ENCODE measurements at regions not wholly inside any gene's neighbourhood (a gene's known extent, or its start where the extent isn't known, plus 50 kb on each side); places are given as distances from the start of the nearest gene placed in this dataset.

DNA sequence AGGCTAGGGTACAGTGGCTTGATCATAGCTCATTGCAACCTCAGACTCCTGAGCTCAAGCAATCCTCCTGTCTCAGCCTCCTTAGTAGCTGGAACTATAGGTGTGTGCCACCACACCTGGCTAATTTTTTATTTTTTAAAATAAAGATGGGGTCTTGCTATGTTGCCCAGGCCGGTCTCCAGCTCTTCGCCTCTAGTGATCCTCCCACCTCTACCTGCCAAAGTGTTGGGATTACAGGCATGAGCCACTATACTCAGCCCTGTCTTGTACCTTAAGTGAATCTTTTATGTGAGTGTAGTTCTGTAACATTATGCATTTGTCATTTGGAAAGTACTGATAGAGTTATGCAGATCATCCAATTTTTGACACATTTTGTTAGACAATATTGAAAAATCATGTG, 66.9 kb upstream of the C15orf39 start:
- no peak for ATAC-seq

DNA sequence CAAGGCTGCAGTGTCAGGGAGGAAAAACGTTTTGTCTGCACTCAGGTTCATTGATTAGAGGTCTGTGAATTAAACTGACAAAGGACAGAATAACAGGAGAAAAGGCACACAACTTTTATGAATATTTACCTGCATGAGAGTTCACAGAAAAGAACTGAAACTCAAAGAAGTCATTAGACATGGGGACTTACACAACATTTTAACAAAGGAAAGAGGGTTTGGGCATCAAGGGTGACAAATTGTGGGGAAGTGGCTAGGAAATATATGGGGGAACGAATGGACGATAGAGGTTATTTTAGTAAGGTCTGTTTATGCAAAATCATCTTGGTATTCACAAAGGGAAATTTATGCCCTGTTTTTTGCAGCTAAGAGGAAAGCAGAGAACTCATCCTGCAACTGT, 65.6 kb upstream of the C15orf39 start:
- ATAC-seq, result no peak

DNA sequence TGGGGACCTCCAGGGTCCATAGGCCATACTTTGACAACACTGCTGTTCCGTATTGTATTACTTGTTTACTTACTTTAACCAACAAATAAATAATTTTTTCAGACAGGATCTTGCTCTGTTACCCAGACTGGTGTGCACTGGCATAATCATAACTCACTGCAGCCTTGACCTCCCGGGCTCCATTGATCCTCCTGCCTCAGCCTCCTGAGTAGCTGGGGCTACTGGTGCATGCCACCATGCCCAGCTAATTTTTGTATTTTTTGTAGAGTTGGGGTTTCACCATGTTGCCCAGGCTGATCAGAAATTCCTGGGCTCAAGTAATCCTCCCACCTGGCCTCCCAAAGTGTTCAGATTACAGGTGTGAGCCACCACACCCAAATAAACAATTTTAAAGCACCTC, 64.9 kb upstream of the C15orf39 start:
- no peak for ATAC-seq

DNA sequence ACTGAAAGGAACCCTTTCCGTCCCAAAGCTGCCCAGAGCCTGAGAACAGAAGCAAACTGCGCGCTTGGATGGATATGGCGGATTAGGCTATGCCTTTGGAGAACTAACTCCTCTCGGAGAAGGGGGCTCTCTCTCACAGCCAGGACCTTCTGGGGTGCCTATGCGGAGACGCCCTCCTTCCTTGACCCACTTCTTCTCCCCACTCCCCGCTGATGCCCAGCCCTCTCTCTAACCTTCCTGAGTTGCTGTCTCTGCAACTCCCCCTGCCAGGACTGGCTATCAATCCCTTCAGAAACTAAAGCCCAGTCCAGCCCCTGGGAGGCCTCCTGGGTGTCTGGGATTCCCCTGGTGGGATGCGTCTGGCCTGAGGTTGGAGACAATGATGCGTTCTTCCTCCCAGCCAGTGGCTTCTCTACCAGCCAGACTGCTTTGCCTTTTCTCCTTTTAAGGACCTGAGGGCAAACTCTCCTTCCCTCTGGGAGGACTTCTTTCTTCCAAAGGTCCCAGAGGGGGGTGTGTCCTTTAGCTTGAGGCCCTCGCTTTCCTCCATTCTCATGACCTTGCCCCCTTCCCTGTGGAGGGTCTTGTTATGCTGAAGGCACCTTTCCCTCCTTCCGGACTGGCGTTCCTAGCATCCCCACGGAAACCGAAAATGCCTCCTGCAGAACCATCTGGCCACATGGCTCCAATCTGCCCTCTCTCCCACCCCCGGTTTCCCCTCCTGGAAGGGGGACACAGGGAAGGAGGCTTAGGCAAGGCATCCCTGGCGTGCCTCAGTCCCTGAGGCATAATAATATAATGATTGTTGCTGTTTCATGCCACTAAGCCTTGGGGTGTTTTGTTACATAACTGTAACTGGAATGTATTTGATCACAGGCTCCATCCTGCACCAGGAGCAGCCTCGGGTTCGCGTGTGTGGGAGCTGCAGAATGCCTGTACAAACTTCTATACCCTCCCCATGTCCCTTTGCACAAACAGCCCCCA, 63.4 kb upstream of the C15orf39 start:
- ATAC-seq, result no peak

DNA sequence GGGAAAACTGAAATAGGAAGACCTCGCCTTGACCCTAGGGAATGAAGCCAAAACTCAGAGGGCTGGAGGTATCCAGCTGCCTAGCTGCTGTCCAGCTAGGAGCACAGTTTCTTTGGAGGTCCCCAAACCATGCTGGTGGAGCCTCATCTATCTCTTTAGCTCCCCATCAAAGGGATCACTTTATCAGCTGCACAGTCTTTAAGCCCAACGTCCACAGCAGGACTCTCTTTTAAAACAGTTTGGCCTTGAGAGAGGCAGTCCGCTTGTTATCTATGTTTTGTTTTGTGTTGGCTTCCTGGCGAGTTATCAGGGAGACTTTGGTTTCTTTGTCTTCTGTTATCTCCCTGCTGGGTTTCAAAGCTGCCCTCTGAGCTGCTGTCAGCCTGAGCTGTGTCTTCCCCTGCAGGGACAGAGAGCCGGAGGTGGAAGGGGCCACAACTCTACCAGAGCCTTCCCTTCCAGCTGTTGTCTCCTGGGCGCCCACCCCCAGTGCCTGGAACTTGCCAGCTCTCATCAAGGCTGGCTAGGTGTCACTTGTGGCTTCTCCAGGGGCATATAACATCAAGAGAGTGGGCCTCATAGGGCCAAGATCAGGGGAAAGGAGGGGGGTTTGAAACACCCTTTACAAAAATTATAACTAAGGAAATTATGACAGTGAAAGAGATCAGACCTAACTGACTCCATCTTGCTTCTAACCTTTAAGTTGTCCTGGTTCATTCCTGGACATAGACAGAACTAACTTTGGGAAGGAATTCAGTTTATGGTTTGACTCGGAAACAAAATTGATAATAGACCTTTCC, 61.4 kb upstream of the C15orf39 start:
- no peak for ATAC-seq

DNA sequence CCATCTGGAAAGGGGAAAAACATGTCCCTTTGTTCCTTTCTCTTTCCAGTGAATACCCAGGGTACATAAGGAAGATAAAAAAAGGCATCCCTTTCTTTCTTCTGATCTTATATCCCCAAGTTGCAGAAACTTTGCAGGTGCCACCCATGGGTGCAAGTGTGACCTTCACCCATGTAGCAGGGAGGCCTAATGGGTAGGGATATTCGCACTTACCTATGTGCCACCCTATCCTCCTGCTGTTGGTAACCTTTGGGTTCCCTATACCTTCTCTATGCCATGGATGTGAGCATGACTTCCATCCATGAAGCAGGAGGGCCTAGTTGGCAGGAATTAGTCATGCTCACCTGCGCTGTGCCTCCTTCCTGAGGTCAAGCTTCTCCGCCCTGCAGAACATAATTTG, 59.2 kb upstream of the C15orf39 start:
- ATAC-seq, result no peak

DNA sequence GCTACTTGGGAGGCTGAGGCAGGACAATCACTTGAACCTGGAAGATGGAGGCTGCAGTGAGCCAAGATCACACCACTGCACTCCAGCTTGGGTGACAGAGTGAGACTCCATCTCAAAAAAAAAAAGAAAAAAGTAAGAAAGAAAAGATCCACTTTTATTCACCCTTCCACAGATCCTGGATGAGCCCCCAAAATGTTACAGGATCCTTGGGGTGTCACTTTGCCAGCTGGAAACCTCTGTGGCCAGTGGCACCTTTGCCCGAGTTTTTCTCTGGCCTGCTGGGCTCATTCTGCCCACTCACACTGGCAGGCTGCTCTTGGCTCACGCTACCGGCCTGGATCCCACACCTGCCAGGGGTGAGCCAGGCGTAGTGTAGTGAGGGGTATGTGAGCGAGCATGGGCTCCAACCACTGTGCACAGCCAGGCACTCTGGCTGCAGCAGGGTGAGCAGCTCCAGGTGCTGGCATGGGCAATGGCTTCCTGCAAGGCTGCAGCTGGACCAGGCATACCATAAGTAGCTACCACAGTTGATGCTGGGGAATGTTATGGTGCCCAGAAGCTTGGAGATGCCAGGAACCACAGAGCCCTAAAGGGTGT, 57.8 kb upstream of the C15orf39 start:
- no peak for ATAC-seq

DNA sequence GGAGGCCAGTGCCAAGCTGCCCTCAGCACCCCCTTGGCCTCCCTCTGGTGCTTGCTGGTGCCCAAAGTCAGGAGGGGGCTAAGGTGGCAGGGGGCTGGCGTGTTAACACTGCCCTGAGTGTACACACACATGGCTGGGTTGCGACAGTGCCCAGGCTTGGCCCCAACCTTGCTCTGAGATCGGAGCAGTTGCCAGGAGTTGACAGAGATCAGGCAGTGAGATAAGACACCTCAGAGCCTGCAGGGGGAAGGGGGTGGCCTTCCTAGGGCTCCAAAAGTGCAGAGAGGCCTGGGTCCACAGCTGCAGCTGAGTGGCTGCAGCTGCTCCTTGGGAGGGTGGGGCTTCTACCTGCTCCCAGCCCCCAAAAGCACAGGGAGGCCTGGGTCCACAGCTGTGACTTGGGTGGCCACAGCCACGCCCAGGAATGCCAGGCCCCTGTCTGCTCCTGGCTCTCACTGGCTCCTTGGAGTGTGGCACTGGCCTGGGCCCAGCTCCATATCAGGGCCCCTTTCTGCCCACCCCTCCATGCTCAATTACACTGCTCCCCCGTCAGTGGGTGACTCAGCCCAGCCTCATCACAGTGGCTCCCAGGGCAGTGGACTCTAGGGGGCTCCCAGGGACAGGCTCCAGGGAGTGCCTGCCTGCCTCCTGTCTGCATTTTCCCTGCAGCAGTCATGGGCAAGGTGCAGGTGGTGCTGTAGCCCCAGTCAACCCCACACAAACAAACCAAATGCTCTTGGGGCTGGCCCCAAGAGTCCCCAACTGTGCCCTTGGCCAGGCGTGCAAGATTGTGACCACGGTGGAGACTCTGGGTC, 56.4 kb upstream of the C15orf39 start:
- ATAC-seq, result peak; percentile 8

DNA sequence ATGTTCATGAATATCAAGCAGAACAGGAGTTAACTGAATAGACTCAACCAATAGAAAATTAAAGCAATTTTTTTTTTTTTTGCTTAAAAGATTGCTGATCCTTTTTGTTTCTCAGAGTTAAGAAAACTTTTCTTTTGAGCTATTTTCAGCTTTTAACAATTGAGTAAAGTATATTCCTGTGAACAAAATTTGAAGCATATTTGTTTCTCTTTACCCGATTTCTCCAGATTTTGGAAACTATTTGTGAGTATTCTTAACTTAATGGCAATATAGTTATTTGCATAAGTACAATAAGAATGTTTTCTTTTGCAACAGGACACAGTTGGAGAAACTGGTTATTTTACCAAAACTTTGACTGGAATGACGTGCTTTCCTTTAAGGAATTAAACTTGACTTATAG, 53.4 kb upstream of the C15orf39 start:
- ATAC-seq, result no peak

DNA sequence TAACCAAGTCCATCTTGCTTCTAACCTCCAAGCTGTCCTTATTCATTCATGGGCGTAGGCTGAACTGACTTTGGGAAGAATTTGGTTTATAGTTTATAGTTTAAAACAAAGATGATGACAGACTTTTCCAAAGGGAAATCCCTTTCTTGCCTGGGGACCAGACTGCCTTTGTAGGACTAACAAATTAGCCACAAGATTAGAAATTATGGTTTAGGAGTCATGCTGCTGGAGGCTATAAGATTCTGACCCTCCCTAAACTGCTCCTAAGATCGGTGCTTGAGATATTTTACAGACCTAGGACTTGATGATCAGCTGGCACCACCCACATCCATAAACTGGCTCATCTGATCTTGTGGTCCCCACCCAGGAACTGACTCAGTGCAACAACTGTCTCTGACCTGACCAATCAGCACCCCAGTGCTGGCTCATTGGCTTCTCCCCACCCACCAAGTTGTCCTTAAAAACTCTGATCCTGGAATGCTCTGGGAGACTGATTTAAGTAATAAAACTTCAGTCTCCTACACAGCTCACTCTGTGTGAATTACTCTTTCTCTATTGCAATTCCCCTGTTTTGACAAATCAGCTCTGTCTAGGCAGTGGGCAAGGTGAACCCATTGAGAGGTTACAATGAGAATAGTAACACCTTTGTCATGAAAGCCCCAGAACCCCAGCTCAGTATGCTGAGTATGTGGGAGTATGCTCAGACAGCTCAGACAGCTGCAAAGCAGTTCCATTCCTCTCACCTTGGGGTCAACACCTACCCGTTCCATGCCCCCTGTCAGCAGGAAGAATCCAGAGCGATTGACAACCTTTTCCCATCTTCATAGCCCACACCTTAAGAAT, 51.6 kb upstream of the C15orf39 start:
- ATAC-seq, result peak; percentile 53

DNA sequence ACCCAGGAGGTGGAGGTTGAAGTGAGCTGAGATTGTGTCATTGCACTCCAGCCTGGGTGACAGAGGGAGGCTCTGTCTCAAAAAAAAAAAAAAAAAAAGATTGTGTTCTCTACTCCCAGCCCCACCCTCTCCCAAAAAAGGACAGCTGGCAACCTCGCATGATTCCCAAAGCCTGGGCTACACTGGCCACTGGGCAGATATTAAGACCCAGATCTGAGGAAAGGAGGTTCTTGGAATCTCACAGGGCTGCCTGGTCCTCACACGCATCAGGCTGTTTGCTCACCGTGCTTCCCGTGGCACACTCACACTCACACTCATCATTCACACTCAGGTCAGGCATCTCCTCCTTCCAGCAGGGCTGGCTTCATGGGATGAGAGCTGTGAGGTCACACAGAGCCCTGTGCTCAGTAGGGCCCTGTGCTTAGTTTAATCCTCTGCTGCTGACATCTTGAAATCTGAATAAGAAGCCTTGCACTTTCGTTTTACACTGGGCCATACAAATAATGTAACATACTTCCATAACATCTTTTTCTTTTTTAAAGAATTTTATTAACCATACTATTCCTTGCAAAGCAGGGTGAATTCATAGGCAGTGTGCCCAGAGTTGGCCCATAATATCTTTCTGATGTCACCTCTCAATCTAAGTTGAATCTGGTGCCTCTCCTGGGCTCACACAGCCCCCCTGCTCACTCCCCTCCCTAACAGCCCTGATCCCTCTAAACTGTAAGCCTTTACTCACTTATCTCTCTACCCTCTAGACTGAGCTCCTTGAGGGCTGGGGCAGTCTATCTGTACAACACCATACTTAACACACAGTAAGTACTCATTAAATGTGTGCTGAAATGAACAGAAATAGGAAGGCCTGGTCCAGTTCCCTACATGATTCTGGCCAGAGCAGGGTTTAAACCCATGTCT, 50.2 kb upstream of the C15orf39 start:
- no peak for ATAC-seq
